ENCODE measurements at regions not wholly inside any gene's neighbourhood (a gene's known extent, or its start where the extent isn't known, plus 50 kb on each side); places are given as distances from the start of the nearest gene placed in this dataset.

DNA sequence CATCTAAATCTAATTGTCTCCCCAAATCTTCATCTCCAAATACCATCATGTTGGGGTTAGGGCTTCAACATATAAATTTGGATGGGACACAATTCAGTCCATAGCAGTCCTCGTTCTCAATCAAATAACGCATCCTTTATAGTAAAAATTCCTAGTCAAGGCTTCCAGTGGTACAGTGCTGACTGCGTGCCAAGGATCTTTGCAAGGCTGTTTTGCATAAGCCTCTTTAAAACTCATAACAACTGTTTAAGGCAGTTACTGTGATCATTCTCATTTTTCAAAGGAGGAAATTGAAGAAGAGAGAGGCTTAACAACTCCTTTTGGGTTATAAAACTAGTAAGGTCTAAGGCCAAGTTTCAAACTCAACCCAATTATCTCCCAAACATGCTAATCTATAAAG lies 666.9 kb downstream of the NYAP2 start:
- Histone ChIP-seq H4K8ac (ENCODE audit: low read length) (no peak overlapping the region), H3K4me3 (ENCODE audit: insufficient read depth in 1 of 2, low read depth in 1 of 2, low read length in 2 of 2) (no peak overlapping the region), H3K9ac (ENCODE audit: low read length) (no peak overlapping the region), H4K91ac (ENCODE audit: low read length) (no peak overlapping the region), H3K27me3 (ENCODE audit: control insufficient read depth in 1 of 2, insufficient read depth in 1 of 2, low read length in 2 of 2) (no peaks in the 10 kb centered on the region), H2BK120ac (ENCODE audit: low read depth, low read length) (no peak overlapping the region), H3K4me2 (ENCODE audit: low read length, poor library complexity, severe bottlenecking) (no peak overlapping the region), H2AFZ (ENCODE audit: low read depth, low read length) (no peak overlapping the region), H2AK5ac (ENCODE audit: low read length, severe bottlenecking) (no peak overlapping the region), H3K9me3 (ENCODE audit: control insufficient read depth, low read length) (no peaks in the 10 kb centered on the region), H3K23ac (ENCODE audit: low read length in 2 of 2) (no peak overlapping the region), H3K18ac (ENCODE audit: low read depth in 1 of 2, low read length in 2 of 2) (no peak overlapping the region), H3K27ac (ENCODE audit: low read length, poor library complexity, severe bottlenecking) (no peak overlapping the region), H3K4me1 (ENCODE audit: control insufficient read depth, insufficient read depth, low read depth, low read length) (no peaks in the 10 kb centered on the region), H3K4ac (ENCODE audit: low read depth in 1 of 2, low read length in 2 of 2) (no peak overlapping the region), H3K79me1 (replicated peaks; ENCODE audit: low read length, poor library complexity, severe bottlenecking) (no peaks in the 10 kb centered on the region), H2BK5ac (ENCODE audit: low read depth, low read length, poor library complexity, severe bottlenecking) (no peak overlapping the region), H2BK12ac (ENCODE audit: low read length in 2 of 2) (no peak overlapping the region), H3K36me3 (ENCODE audit: control insufficient read depth in 1 of 2, insufficient read depth in 2 of 2, low read depth in 1 of 2, low read length in 2 of 2) (no peaks in the 10 kb centered on the region), H3K14ac (ENCODE audit: low read length in 2 of 2) (no peak overlapping the region), H2BK15ac (ENCODE audit: low read depth, poor library complexity, severe bottlenecking) (no peak overlapping the region)
- 100% methylated on average over 3 of the region's 3 CpGs for WGBS
- DNase-seq, result no peak

DNA sequence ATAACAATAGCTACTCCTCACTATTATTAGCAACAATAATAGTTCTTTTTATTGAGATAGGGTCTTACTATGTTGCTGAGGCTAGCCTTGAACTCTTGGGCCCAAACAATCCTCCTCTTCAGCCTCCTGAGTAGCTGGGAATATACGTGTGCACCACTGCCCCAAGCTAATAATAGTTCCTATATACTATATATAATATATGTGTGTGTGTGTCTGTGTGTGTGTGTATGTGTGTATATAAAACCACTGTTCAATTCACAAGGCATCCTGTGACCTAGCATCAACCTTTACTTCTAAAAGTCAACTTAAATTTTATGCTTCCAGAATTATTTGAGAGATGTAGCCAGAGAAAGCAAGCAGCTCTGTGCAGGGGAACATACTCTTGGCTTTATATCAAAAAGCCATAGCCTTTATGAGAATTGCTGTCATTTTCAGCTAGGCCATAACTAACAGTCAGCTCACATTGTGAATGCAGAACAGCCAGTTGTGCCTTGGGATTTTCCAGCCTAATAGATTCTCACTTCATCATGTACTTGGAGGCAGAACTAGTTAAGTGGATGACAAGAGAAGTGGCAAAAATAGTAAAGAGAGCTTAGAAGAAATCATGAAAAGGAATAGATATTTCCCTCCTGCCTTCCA lies 665.5 kb downstream of the NYAP2 start:
- H2BK120ac ChIP-seq (ENCODE audit: low read depth, low read length), result no peak overlapping the region
- no peak overlapping the region for H2AK5ac ChIP-seq (ENCODE audit: low read length, severe bottlenecking)
- H4K91ac ChIP-seq (ENCODE audit: low read length), result no peak overlapping the region
- no peak overlapping the region for H3K27ac ChIP-seq (ENCODE audit: low read length, poor library complexity, severe bottlenecking)
- no peak overlapping the region for H3K4ac ChIP-seq (ENCODE audit: low read depth in 1 of 2, low read length in 2 of 2)
- DNase-seq, result no peak
- H2BK5ac ChIP-seq (ENCODE audit: low read depth, low read length, poor library complexity, severe bottlenecking), result no peak overlapping the region
- H3K4me2 ChIP-seq (ENCODE audit: low read length, poor library complexity, severe bottlenecking), result no peak overlapping the region
- no peak overlapping the region for H3K4me3 ChIP-seq (ENCODE audit: insufficient read depth in 1 of 2, low read depth in 1 of 2, low read length in 2 of 2)
- H3K23ac ChIP-seq (ENCODE audit: low read length in 2 of 2), result no peak overlapping the region
- H2BK15ac ChIP-seq (ENCODE audit: low read depth, poor library complexity, severe bottlenecking), result no peak overlapping the region
- no peak overlapping the region for H4K8ac ChIP-seq (ENCODE audit: low read length)
- no peaks in the 10 kb centered on the region for H3K27me3 ChIP-seq (ENCODE audit: control insufficient read depth in 1 of 2, insufficient read depth in 1 of 2, low read length in 2 of 2)
- H3K4me1 ChIP-seq (ENCODE audit: control insufficient read depth, insufficient read depth, low read depth, low read length), result no peaks in the 10 kb centered on the region
- H3K9ac ChIP-seq (ENCODE audit: low read length), result no peak overlapping the region
- H2BK12ac ChIP-seq (ENCODE audit: low read length in 2 of 2), result peak overlapping the region in 1 of 2 experiments; percentile 18
- no peak overlapping the region for H3K18ac ChIP-seq (ENCODE audit: low read depth in 1 of 2, low read length in 2 of 2)
- H3K14ac ChIP-seq (ENCODE audit: low read length in 2 of 2), result no peak overlapping the region
- no peaks in the 10 kb centered on the region for H3K9me3 ChIP-seq (ENCODE audit: control insufficient read depth, low read length)
- H3K79me1 ChIP-seq (replicated peaks; ENCODE audit: low read length, poor library complexity, severe bottlenecking), result no peaks in the 10 kb centered on the region
- H3K36me3 ChIP-seq (ENCODE audit: control insufficient read depth in 1 of 2, insufficient read depth in 2 of 2, low read depth in 1 of 2, low read length in 2 of 2), result no peaks in the 10 kb centered on the region
- no CpG with 5 or more reads among the region's 1 CpG for WGBS
- H2AFZ ChIP-seq (ENCODE audit: low read depth, low read length), result no peak overlapping the region

DNA sequence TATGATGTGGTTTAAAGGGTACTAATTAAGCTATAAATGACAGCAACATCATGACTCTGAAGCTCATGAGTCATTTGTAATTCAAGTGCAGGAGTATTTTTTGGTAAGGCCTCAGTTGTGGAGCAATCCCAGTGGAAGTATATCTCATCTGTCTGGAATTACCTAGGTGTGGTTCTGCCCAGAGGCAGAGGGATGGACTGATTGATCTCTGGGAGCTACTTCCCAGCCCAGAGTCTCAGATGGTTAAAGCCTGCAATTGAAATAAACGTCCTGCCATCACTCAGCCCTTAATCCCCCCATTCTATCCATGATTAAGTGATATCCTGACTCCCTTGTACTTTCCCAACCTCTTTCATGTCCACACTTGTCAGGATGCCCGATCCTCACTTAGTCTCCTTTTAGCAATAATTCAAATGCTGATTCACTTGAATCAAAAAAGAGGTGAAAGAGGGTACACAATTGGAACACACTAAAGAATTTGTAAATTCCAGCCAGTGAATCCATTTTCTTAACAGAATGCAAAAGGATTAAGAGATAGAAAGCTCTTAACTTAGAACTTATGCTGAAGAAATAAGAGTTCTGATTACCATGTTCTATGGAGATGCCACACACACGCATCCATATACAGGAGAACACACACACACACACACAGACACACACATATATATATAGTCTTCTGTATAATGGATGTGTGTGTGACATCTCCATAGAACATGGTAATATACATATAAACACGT lies 664.4 kb downstream of the NYAP2 start:
- WGBS, result 29% methylated on average over 1 of the region's 4 CpGs
- Histone ChIP-seq H3K27ac (ENCODE audit: low read length, poor library complexity, severe bottlenecking) (no peak overlapping the region), H3K4me1 (ENCODE audit: control insufficient read depth, insufficient read depth, low read depth, low read length) (no peaks in the 10 kb centered on the region), H2BK120ac (ENCODE audit: low read depth, low read length) (no peak overlapping the region), H2AFZ (ENCODE audit: low read depth, low read length) (no peak overlapping the region), H4K91ac (ENCODE audit: low read length) (no peak overlapping the region), H3K4me2 (ENCODE audit: low read length, poor library complexity, severe bottlenecking) (no peak overlapping the region), H2BK15ac (ENCODE audit: low read depth, poor library complexity, severe bottlenecking) (no peak overlapping the region), H3K9ac (ENCODE audit: low read length) (no peak overlapping the region), H3K23ac (ENCODE audit: low read length in 2 of 2) (no peak overlapping the region), H3K4ac (ENCODE audit: low read depth in 1 of 2, low read length in 2 of 2) (no peak overlapping the region), H3K79me1 (replicated peaks; ENCODE audit: low read length, poor library complexity, severe bottlenecking) (no peaks in the 10 kb centered on the region), H3K9me3 (ENCODE audit: control insufficient read depth, low read length) (no peaks in the 10 kb centered on the region), H3K14ac (ENCODE audit: low read length in 2 of 2) (no peak overlapping the region), H4K8ac (ENCODE audit: low read length) (no peak overlapping the region), H3K36me3 (ENCODE audit: control insufficient read depth in 1 of 2, insufficient read depth in 2 of 2, low read depth in 1 of 2, low read length in 2 of 2) (no peaks in the 10 kb centered on the region), H3K4me3 (ENCODE audit: insufficient read depth in 1 of 2, low read depth in 1 of 2, low read length in 2 of 2) (no peak overlapping the region), H2BK5ac (ENCODE audit: low read depth, low read length, poor library complexity, severe bottlenecking) (no peak overlapping the region), H3K27me3 (ENCODE audit: control insufficient read depth in 1 of 2, insufficient read depth in 1 of 2, low read length in 2 of 2) (no peaks in the 10 kb centered on the region), H2AK5ac (ENCODE audit: low read length, severe bottlenecking) (no peak overlapping the region), H3K18ac (ENCODE audit: low read depth in 1 of 2, low read length in 2 of 2) (no peak overlapping the region), H2BK12ac (ENCODE audit: low read length in 2 of 2) (peak overlapping the region in 1 of 2 experiments; percentile 7)
- peak; percentile 43 for DNase-seq

DNA sequence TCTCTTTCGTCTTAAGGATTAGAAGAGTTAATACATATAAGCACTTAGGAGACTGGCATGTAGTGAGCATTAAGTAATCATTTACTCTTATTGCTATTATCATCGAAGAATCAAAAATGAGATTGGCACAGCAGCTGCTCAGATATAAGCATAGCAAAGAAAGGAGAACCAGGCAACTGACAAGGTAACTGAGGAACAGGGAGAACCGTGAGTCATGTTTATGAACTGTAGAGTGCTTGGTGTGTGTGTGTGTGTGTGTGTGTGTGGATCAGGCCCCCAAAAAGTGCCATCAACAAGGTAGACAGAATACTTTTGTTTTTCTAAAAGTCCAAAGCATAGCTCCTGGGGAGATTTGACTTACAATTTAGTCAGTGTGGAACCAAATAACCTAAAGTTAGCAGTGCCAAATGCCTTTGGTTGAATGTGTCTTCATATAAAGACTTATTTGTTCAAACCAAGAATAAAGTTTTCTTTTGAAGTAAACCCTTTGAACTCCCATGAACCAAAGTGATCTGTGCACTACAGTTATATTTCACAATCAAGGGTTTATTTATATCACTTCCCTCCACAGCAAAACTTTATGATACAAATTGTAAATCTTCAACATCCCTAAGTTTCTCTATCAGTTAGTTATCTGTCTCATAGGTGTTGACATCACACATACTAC lies 660.6 kb downstream of the NYAP2 start:
- no peak overlapping the region for H2BK120ac ChIP-seq (ENCODE audit: low read depth, low read length)
- no peak overlapping the region for H3K9ac ChIP-seq (ENCODE audit: low read length)
- no peaks in the 10 kb centered on the region for H3K9me3 ChIP-seq (ENCODE audit: control insufficient read depth, low read length)
- H3K36me3 ChIP-seq (ENCODE audit: control insufficient read depth in 1 of 2, insufficient read depth in 2 of 2, low read depth in 1 of 2, low read length in 2 of 2), result no peaks in the 10 kb centered on the region
- no peak overlapping the region for H3K4me2 ChIP-seq (ENCODE audit: low read length, poor library complexity, severe bottlenecking)
- WGBS, result 89% methylated on average over 2 of the region's 3 CpGs
- H4K8ac ChIP-seq (ENCODE audit: low read length), result no peak overlapping the region
- no peaks in the 10 kb centered on the region for H3K4me1 ChIP-seq (ENCODE audit: control insufficient read depth, insufficient read depth, low read depth, low read length)
- H3K27me3 ChIP-seq (ENCODE audit: control insufficient read depth in 1 of 2, insufficient read depth in 1 of 2, low read length in 2 of 2), result no peaks in the 10 kb centered on the region
- no peak overlapping the region for H2AK5ac ChIP-seq (ENCODE audit: low read length, severe bottlenecking)
- H3K4me3 ChIP-seq (ENCODE audit: insufficient read depth in 1 of 2, low read depth in 1 of 2, low read length in 2 of 2), result no peak overlapping the region
- no peak overlapping the region for H3K14ac ChIP-seq (ENCODE audit: low read length in 2 of 2)
- peak overlapping the region in 1 of 2 experiments; percentile 51 for H2BK12ac ChIP-seq (ENCODE audit: low read length in 2 of 2)
- H2BK15ac ChIP-seq (ENCODE audit: low read depth, poor library complexity, severe bottlenecking), result peak overlapping the region; percentile 49
- DNase-seq, result no peak
- H2AFZ ChIP-seq (ENCODE audit: low read depth, low read length), result no peak overlapping the region
- no peak overlapping the region for H3K4ac ChIP-seq (ENCODE audit: low read depth in 1 of 2, low read length in 2 of 2)
- H3K79me1 ChIP-seq (replicated peaks; ENCODE audit: low read length, poor library complexity, severe bottlenecking), result no peaks in the 10 kb centered on the region
- H3K23ac ChIP-seq (ENCODE audit: low read length in 2 of 2), result no peak overlapping the region
- H3K27ac ChIP-seq (ENCODE audit: low read length, poor library complexity, severe bottlenecking), result no peak overlapping the region
- H3K18ac ChIP-seq (ENCODE audit: low read depth in 1 of 2, low read length in 2 of 2), result peak overlapping the region in 1 of 2 experiments; percentile 67
- H4K91ac ChIP-seq (ENCODE audit: low read length), result no peak overlapping the region
- no peak overlapping the region for H2BK5ac ChIP-seq (ENCODE audit: low read depth, low read length, poor library complexity, severe bottlenecking)

Measured in mesenchymal stem cell (in vitro differentiated cells and primary cell).